Activated T-helper 17 cell treated with anti-CD3 and anti-CD28 coated beads, Interleukin-2, amount 50 U/mL, for 72 hours (primary cell): ENCODE measurements at regions not wholly inside any gene's neighbourhood (a gene's known extent, or its start where the extent isn't known, plus 50 kb on each side); places are given as distances from the start of the nearest gene placed in this dataset.
"Not testable (repeated sequence)": the region's sequence is repeated elsewhere in the genome, so short reads cannot be mapped to it uniquely, and the experiment has no call there.

Source experiments
- ATAC-seq: fragments of 150-1000 bp; cut with Tn5 transposase; replicated peaks from 2 replicates; pipeline ENCODE4 v1.10.0; 2021; ENCODE audit warnings: mild to moderate bottlenecking, moderate library complexity
- H3K27ac Mint-ChIP-seq: one replicate; pipeline ENCODE4 v1.8.0; 2022; ENCODE audit warnings: mixed read lengths
- H3K27me3 Mint-ChIP-seq: one replicate; pipeline ENCODE4 v1.8.0; 2022; ENCODE audit warnings: mixed read lengths
- H3K36me3 Mint-ChIP-seq: one replicate; pipeline ENCODE4 v1.8.0; 2022; ENCODE audit warnings: low read depth, mild to moderate bottlenecking, mixed read lengths
- H3K4me1 Mint-ChIP-seq: one replicate; pipeline ENCODE4 v1.8.0; 2022; ENCODE audit warnings: mixed read lengths
- H3K4me3 Mint-ChIP-seq: one replicate; pipeline ENCODE4 v1.8.0; 2022; ENCODE audit warnings: mild to moderate bottlenecking, mixed read lengths
- H3K9me3 Mint-ChIP-seq: one replicate; pipeline ENCODE4 v1.8.0; 2022; ENCODE audit warnings: mixed read lengths

DNA sequence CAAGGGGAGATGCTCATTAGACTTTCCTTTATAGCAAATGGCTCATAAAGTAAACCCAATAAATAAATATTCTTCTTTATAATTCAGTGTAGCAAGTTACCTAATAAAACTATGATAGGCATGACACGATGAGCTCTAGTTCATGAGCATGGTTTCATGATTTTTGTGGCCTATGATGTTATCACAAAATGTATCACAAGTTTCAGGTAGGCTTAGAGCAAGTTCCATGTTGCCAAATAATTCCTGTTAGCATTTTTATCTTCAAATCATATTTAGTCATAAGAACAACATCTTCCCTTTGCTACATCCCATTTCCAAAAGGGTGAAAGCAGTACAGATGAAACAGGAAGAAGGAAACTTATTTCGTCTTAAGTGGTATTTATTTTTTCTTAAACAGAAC is 200.2 kb downstream of the ENC1 start:
- H3K27me3 Mint-ChIP-seq, result peaks cover 19% of the 10 kb centered on the region
- H3K9me3 Mint-ChIP-seq, result no peaks in the 10 kb centered on the region
- no peaks in the 10 kb centered on the region for H3K36me3 Mint-ChIP-seq
- ATAC-seq, result no peak
- no peak overlapping the region for H3K4me3 Mint-ChIP-seq
- no peak overlapping the region for H3K27ac Mint-ChIP-seq
- no peaks in the 10 kb centered on the region for H3K4me1 Mint-ChIP-seq

DNA sequence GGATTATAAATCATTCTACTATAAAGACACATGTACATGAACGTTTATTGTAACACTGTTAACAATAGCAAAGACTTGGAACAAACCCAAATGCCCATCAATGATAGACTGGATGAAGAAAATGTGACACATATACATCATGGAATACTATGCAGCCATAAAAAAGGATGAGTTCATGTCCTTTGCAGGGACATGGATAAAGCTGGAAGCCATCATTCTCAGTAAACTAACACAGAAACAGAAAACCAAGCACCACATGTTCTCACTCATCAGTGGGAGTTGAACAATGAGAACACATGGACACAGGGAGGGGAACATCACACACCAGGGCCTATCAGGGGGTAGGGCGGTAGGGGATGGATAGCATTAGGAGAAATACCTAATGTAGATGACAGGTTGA is 202.7 kb downstream of the ENC1 start:
- H3K4me1 Mint-ChIP-seq, ATAC-seq, H3K9me3 Mint-ChIP-seq, H3K36me3 Mint-ChIP-seq, H3K27ac Mint-ChIP-seq, H3K4me3 Mint-ChIP-seq: not testable (repeated sequence)
- H3K27me3 Mint-ChIP-seq, result peaks cover 23% of the 10 kb centered on the region

GRCh38 chr5:74433896-74434829 is 206.4 kb downstream of the ENC1 start:
- no peaks in the 10 kb centered on the region for H3K4me1 Mint-ChIP-seq
- ATAC-seq, result no peak
- H3K27me3 Mint-ChIP-seq, result peaks cover 37% of the 10 kb centered on the region
- H3K36me3 Mint-ChIP-seq, result no peaks in the 10 kb centered on the region
- H3K4me3 Mint-ChIP-seq, result no peak overlapping the region
- H3K9me3 Mint-ChIP-seq, result peaks cover 3% of the 10 kb centered on the region
- no peak overlapping the region for H3K27ac Mint-ChIP-seq

- Mint-ChIP-seq H3K4me1 (no peaks in the 10 kb centered on the region), H3K27ac (no peak overlapping the region), H3K36me3 (no peaks in the 10 kb centered on the region), H3K4me3 (no peak overlapping the region), H3K27me3 (peaks cover 38% of the 10 kb centered on the region), H3K9me3 (peaks cover 3% of the 10 kb centered on the region)
- ATAC-seq, result no peak
These were observed 207.2 kb downstream of the ENC1 start for GRCh38 chr5:74433255-74433895.

DNA sequence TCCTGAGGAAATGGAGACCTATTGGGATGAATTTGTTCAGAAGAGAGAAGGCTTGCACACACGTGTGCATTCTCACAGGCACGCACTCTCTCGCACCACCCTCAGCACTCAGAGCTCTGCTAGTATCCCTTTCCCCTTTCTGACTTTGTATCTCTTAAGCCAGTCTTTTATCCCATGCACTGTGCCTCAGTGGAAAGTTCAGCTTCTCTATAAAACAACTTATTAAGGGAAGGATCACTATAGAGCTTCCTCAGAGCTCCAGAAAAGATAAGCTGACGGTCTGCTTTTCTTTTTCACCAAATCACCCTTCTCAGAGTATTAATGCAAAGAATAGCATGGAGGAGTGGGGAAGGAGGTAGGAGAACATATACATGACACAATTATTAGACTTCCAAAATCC is 207.8 kb downstream of the ENC1 start:
- H3K4me1 Mint-ChIP-seq, result no peaks in the 10 kb centered on the region
- H3K36me3 Mint-ChIP-seq, result no peaks in the 10 kb centered on the region
- peaks cover 3% of the 10 kb centered on the region for H3K9me3 Mint-ChIP-seq
- H3K27me3 Mint-ChIP-seq, result peaks cover 38% of the 10 kb centered on the region
- no peak overlapping the region for H3K27ac Mint-ChIP-seq
- ATAC-seq, result no peak
- H3K4me3 Mint-ChIP-seq, result no peak overlapping the region

GRCh38 chr5:74432216-74432615 is 208.3 kb downstream of the ENC1 start:
- Mint-ChIP-seq H3K4me1 (no peaks in the 10 kb centered on the region), H3K27ac (no peak overlapping the region), H3K4me3 (no peak overlapping the region), H3K9me3 (peaks cover 3% of the 10 kb centered on the region), H3K27me3 (peaks cover 38% of the 10 kb centered on the region), H3K36me3 (no peaks in the 10 kb centered on the region)
- no peak for ATAC-seq

DNA sequence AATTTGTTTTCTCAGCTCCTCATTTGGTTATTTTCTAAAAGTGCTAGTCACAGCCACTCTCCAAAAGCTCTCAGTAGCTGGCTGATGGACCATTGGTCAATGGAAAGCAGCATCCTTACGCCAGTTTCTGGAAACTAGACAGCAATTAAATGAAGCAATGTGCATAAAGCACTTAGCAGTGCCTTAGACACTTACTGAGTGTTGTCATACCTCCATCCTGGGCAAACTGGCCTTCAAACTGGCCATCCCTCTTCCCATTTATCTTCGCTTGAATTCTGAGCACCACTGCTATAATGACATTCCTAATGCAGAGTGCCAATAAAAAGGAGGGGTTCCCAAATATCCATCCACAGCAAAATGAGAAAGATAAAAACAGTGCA is 209.2 kb downstream of the ENC1 start:
- no peak overlapping the region for H3K27ac Mint-ChIP-seq
- H3K36me3 Mint-ChIP-seq, result no peaks in the 10 kb centered on the region
- peaks cover 35% of the 10 kb centered on the region for H3K27me3 Mint-ChIP-seq
- ATAC-seq, result no peak
- no peak overlapping the region for H3K4me3 Mint-ChIP-seq
- H3K9me3 Mint-ChIP-seq, result peaks cover 3% of the 10 kb centered on the region
- H3K4me1 Mint-ChIP-seq, result no peaks in the 10 kb centered on the region

- no peak for ATAC-seq
- H3K4me3 Mint-ChIP-seq, result no peak overlapping the region
- peaks cover 34% of the 10 kb centered on the region for H3K27me3 Mint-ChIP-seq
- H3K36me3 Mint-ChIP-seq, result no peaks in the 10 kb centered on the region
- H3K9me3 Mint-ChIP-seq, result peaks cover 3% of the 10 kb centered on the region
- no peaks in the 10 kb centered on the region for H3K4me1 Mint-ChIP-seq
- no peak overlapping the region for H3K27ac Mint-ChIP-seq
These were observed 209.8 kb downstream of the ENC1 start for GRCh38 chr5:74430631-74431289.

GRCh38 chr5:74429495-74429894 is 211.0 kb downstream of the ENC1 start:
- Mint-ChIP-seq H3K4me1 (no peaks in the 10 kb centered on the region), H3K4me3 (no peak overlapping the region), H3K27me3 (peaks cover 33% of the 10 kb centered on the region), H3K9me3 (peaks cover 3% of the 10 kb centered on the region), H3K36me3 (no peaks in the 10 kb centered on the region), H3K27ac (no peak overlapping the region)
- no peak for ATAC-seq

DNA sequence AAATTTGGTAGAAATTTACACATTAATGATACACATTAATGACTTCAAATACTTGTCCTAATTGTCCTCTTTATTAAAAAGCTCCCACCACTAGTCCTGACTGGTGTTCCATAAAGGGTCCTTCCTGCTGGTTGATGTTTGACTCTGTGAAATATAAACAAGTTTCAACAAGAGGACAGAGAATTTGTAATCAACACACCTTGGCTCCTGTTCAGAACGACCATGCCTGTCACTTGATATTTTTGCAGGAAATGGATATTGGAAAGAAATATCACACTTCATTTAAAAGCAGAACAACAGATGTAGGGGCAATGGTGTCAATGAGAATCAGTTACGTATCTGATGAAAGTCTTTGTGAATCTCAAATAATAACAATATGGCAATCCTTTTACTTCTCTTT is 211.7 kb downstream of the ENC1 start:
- Mint-ChIP-seq H3K36me3 (no peaks in the 10 kb centered on the region), H3K4me3 (no peak overlapping the region), H3K27ac (no peak overlapping the region), H3K4me1 (no peaks in the 10 kb centered on the region), H3K27me3 (peaks cover 38% of the 10 kb centered on the region), H3K9me3 (peaks cover 3% of the 10 kb centered on the region)
- no peak for ATAC-seq

- Mint-ChIP-seq H3K36me3 (no peaks in the 10 kb centered on the region), H3K9me3 (peaks cover 3% of the 10 kb centered on the region), H3K27ac (no peak overlapping the region), H3K4me1 (no peaks in the 10 kb centered on the region), H3K4me3 (no peak overlapping the region), H3K27me3 (peaks cover 36% of the 10 kb centered on the region)
- ATAC-seq, result no peak
These were observed 212.3 kb downstream of the ENC1 start for GRCh38 chr5:74428275-74428674.

- no peak overlapping the region for H3K4me3 Mint-ChIP-seq
- no peaks in the 10 kb centered on the region for H3K36me3 Mint-ChIP-seq
- ATAC-seq, result no peak
- H3K27ac Mint-ChIP-seq, result no peak overlapping the region
- H3K9me3 Mint-ChIP-seq, result peaks cover 3% of the 10 kb centered on the region
- no peaks in the 10 kb centered on the region for H3K4me1 Mint-ChIP-seq
- H3K27me3 Mint-ChIP-seq, result peaks cover 36% of the 10 kb centered on the region
These were observed 214.0 kb downstream of the ENC1 start for GRCh38 chr5:74426506-74426905.

DNA sequence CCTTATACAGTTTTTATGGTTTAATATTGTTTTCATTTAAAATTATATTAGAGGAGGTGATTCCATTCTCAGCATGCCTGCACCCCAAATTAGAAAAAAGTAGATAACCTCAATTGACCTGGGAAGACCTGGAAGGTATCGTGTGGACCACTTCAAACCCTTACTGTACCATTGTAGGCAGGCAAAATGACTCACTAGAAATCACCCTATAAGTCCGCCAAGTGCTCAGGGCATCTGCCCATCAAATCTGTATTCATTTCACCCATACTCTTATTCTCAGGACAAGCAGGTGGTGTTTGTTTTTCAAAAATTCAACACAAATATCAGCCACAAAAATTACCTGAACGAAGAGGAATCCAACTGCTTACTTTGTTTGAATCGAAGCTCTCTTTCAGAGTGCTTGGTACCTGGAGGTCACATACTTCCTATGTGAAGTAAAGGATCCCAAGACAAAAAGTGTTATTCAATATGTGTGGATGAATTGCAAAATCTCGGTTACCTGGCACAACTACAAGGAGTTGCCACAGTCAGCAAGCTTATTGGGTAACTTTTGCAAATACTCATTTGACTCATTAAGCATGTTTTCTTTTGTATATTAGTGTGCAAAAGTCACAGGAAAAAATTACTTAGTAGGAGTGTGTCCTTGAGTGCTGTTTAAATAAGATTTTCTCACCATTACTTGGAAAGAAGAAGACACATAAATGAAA is 216.2 kb downstream of the ENC1 start:
- Mint-ChIP-seq H3K4me1 (no peaks in the 10 kb centered on the region), H3K36me3 (no peaks in the 10 kb centered on the region), H3K9me3 (peaks cover under 1% of the 10 kb centered on the region), H3K27ac (no peak overlapping the region), H3K27me3 (peaks cover 27% of the 10 kb centered on the region), H3K4me3 (no peak overlapping the region)
- no peak for ATAC-seq

DNA sequence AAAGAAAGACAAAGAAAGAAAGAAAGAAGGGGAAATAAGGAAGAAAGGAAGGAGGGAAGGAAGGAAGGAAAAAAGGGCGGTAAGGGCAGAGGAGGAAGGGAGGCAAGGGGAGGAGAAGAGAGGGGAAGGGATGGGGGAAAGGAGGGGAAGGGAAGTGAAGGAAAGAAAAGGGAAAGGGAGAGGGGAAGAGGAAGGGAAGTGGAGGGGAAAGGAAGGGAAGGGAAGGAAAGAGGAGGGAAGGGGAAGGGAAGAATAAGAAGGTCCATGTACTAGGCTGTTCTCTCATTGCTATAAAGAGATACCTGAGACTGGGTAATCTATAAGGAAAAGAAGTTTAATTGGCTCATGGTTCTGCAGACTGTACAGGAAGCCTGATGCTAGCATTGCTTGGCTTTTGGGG is 217.1 kb downstream of the ENC1 start:
- Mint-ChIP-seq H3K4me1 (no peaks in the 10 kb centered on the region), H3K36me3 (no peaks in the 10 kb centered on the region)
- ATAC-seq, result no peak

More for the DNA sequence above, 217.1 kb downstream of the ENC1 start:
- no peaks in the 10 kb centered on the region for H3K9me3 Mint-ChIP-seq
- no peak overlapping the region for H3K4me3 Mint-ChIP-seq
- H3K27me3 Mint-ChIP-seq, result peaks cover 29% of the 10 kb centered on the region
- peak overlapping the region; percentile 11 for H3K27ac Mint-ChIP-seq
